ENCODE measurements at regions not wholly inside any gene's neighbourhood (a gene's known extent, or its start where the extent isn't known, plus 50 kb on each side); places are given as distances from the start of the nearest gene placed in this dataset.
"Not testable (repeated sequence)": the region's sequence is repeated elsewhere in the genome, so short reads cannot be mapped to it uniquely, and the experiment has no call there.

GRCh38 chr7:13007331-13007730 lies 319.9 kb downstream of the ARL4A start:
- Mint-ChIP-seq H3K27ac (no peak overlapping the region), H3K4me1 (ENCODE audit: low read depth) (no peaks in the 10 kb centered on the region), H3K9me3 (peaks cover 3% of the 10 kb centered on the region), H3K27me3 (ENCODE audit: insufficient read depth) (no peaks in the 10 kb centered on the region), H3K36me3 (ENCODE audit: low read depth) (no peaks in the 10 kb centered on the region), H3K4me3 (no peak overlapping the region)
- DNase-seq (ENCODE audit: low spot score) = no peak
- intact Hi-C loops (cut with micrococcal nuclease) = no loop called here

- H3K9me3 Mint-ChIP-seq = peaks cover 3% of the 10 kb centered on the region
- H3K4me3 Mint-ChIP-seq = no peak overlapping the region
- H3K4me1 Mint-ChIP-seq (ENCODE audit: low read depth) = no peaks in the 10 kb centered on the region
- no peak overlapping the region for H3K27ac Mint-ChIP-seq
- no peaks in the 10 kb centered on the region for H3K36me3 Mint-ChIP-seq (ENCODE audit: low read depth)
- no peaks in the 10 kb centered on the region for H3K27me3 Mint-ChIP-seq (ENCODE audit: insufficient read depth)
- intact Hi-C loops (cut with micrococcal nuclease) = no loop called here
- no peak for DNase-seq (ENCODE audit: low spot score)
Observed at GRCh38 chr7:13009517-13009916, 322.1 kb downstream of the ARL4A start.

GRCh38 chr7:13014011-13014410 lies 326.6 kb downstream of the ARL4A start:
- H3K36me3 Mint-ChIP-seq (ENCODE audit: low read depth) = no peaks in the 10 kb centered on the region
- no peak overlapping the region for H3K4me3 Mint-ChIP-seq
- no peak for DNase-seq (ENCODE audit: low spot score)
- no peaks in the 10 kb centered on the region for H3K4me1 Mint-ChIP-seq (ENCODE audit: low read depth)
- peaks cover 3% of the 10 kb centered on the region for H3K9me3 Mint-ChIP-seq
- H3K27ac Mint-ChIP-seq = no peak overlapping the region
- H3K27me3 Mint-ChIP-seq (ENCODE audit: insufficient read depth) = no peaks in the 10 kb centered on the region
- intact Hi-C loops (cut with micrococcal nuclease) = no loop called here

DNA sequence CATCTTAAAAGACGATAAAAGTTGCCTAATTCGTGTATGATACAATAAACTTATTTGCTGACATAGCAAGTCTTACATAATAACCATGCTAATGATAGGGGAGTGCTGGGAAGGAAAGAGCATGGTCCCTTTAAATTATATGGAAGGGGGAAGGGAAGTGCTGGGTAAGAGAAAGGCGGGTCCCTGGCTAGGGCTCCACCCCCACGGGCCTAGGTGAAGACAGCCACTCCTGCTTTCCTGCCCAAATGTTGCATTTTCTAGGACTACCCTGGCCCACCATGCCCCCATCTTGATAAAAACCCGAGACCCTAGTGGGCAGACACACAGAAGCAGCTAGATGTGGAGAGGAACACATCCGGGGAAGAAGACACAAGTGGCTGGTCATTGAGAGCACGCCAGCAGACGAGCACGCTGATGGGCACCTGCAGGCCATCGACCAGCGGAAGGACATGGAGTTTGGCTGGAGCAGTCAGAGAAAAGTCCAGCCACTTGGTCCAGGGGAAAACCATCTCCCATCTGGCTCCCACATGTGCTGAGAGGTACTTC lies 328.7 kb downstream of the ARL4A start:
- no peaks in the 10 kb centered on the region for H3K4me1 Mint-ChIP-seq (ENCODE audit: low read depth)
- peaks cover 3% of the 10 kb centered on the region for H3K9me3 Mint-ChIP-seq
- intact Hi-C loops (cut with micrococcal nuclease) = no loop called here
- no peaks in the 10 kb centered on the region for H3K36me3 Mint-ChIP-seq (ENCODE audit: low read depth)
- no peak for DNase-seq (ENCODE audit: low spot score)
- no peaks in the 10 kb centered on the region for H3K27me3 Mint-ChIP-seq (ENCODE audit: insufficient read depth)
- H3K4me3 Mint-ChIP-seq = no peak overlapping the region
- no peak overlapping the region for H3K27ac Mint-ChIP-seq

- intact Hi-C loops (cut with micrococcal nuclease) = no loop called here
- no peak for DNase-seq (ENCODE audit: low spot score)
- Mint-ChIP-seq H3K27me3 (ENCODE audit: insufficient read depth) (no peaks in the 10 kb centered on the region), H3K36me3 (ENCODE audit: low read depth) (no peaks in the 10 kb centered on the region), H3K9me3 (no peaks in the 10 kb centered on the region), H3K4me3 (no peak overlapping the region), H3K4me1 (ENCODE audit: low read depth) (no peaks in the 10 kb centered on the region), H3K27ac (no peak overlapping the region)
Observed at GRCh38 chr7:13016592-13017332, 329.3 kb downstream of the ARL4A start.

- DNase-seq (ENCODE audit: low spot score) = no peak
- no peaks in the 10 kb centered on the region for H3K4me1 Mint-ChIP-seq (ENCODE audit: low read depth)
- H3K4me3 Mint-ChIP-seq = no peak overlapping the region
- no peaks in the 10 kb centered on the region for H3K9me3 Mint-ChIP-seq
- intact Hi-C loops (cut with micrococcal nuclease) = no loop called here
- no peaks in the 10 kb centered on the region for H3K36me3 Mint-ChIP-seq (ENCODE audit: low read depth)
- no peak overlapping the region for H3K27ac Mint-ChIP-seq
- H3K27me3 Mint-ChIP-seq (ENCODE audit: insufficient read depth) = no peaks in the 10 kb centered on the region
Observed at GRCh38 chr7:13017333-13017857, 330.0 kb downstream of the ARL4A start.

DNA sequence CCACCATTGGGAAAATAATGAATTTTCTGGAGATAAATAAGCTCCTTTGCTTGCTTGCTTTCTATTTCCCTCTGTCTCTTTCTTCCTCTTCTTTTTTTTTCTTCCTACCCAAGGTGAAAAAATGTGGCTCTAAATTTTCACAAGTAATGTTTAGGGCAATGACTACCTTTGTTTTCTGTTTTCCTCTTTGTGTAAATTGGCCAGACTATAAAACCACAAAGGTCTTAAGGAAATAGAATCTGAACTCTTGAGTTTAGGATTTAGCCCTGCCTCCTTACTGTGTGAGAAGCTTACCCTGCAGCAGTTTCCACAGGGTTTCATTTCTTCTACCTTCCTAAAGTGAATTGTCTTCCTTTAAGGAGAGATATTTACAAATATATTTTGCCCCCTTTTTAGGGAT lies 330.4 kb downstream of the ARL4A start:
- no peak for DNase-seq (ENCODE audit: low spot score)
- no peak overlapping the region for H3K27ac Mint-ChIP-seq
- intact Hi-C loops (cut with micrococcal nuclease) = no loop called here
- H3K36me3 Mint-ChIP-seq (ENCODE audit: low read depth) = no peaks in the 10 kb centered on the region
- H3K4me3 Mint-ChIP-seq = no peak overlapping the region
- no peaks in the 10 kb centered on the region for H3K4me1 Mint-ChIP-seq (ENCODE audit: low read depth)
- H3K9me3 Mint-ChIP-seq = no peaks in the 10 kb centered on the region
- no peaks in the 10 kb centered on the region for H3K27me3 Mint-ChIP-seq (ENCODE audit: insufficient read depth)

DNA sequence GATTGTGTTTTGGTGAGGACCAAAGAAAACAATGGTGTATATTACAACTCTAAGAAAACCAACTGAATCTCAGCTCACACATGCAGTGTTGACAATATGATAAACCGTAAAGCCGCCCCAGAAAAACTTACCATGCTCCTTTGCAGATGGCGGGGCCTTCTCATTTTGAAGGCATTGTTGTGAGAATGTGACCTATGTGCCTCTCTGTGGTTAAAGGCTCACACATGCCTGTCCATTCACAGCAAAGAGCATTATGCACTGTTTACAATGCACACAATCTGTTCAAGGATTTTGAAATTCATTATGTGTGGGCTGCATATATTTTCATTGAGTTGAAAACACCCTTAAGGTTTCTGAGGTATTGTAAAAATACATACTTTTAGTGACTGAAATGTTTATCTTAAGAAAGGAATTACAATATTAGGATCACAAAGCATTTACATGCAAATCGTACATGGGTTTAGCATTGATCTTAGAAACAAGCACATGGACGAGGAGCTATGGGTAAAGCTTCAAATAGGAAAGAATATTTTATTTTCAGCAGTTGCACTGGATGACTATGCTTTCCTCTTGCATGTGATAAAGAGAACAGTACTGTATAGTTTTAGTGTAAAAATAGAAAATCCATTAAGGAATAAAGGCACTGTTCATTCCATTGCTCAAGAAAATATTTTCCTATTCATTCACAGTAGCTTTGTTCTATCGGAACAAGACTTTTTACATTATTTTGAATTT lies 334.3 kb downstream of the ARL4A start:
- Mint-ChIP-seq H3K27me3 (ENCODE audit: insufficient read depth) (no peaks in the 10 kb centered on the region), H3K36me3 (ENCODE audit: low read depth) (no peaks in the 10 kb centered on the region), H3K4me1 (ENCODE audit: low read depth) (no peaks in the 10 kb centered on the region), H3K9me3 (no peaks in the 10 kb centered on the region), H3K4me3 (no peak overlapping the region), H3K27ac (no peak overlapping the region)
- no peak for DNase-seq (ENCODE audit: low spot score)
- intact Hi-C loops (cut with micrococcal nuclease) = no loop called here

GRCh38 chr7:13024121-13024674 lies 336.8 kb downstream of the ARL4A start:
- H3K4me3 Mint-ChIP-seq = no peak overlapping the region
- intact Hi-C loops (cut with micrococcal nuclease) = no loop called here
- H3K27ac Mint-ChIP-seq = no peak overlapping the region
- H3K9me3 Mint-ChIP-seq = no peaks in the 10 kb centered on the region
- H3K27me3 Mint-ChIP-seq (ENCODE audit: insufficient read depth) = no peaks in the 10 kb centered on the region
- no peaks in the 10 kb centered on the region for H3K36me3 Mint-ChIP-seq (ENCODE audit: low read depth)
- no peaks in the 10 kb centered on the region for H3K4me1 Mint-ChIP-seq (ENCODE audit: low read depth)
- DNase-seq (ENCODE audit: low spot score) = no peak

GRCh38 chr7:13025043-13025442 lies 337.6 kb downstream of the ARL4A start:
- DNase-seq (ENCODE audit: low spot score); H3K4me1 Mint-ChIP-seq (ENCODE audit: low read depth); H3K4me3 Mint-ChIP-seq; H3K9me3 Mint-ChIP-seq; H3K27me3 Mint-ChIP-seq (ENCODE audit: insufficient read depth); intact Hi-C loops (cut with micrococcal nuclease); H3K27ac Mint-ChIP-seq; H3K36me3 Mint-ChIP-seq (ENCODE audit: low read depth): not testable (repeated sequence)

GRCh38 chr7:13027321-13027720 lies 339.9 kb downstream of the ARL4A start:
- no peak for DNase-seq (ENCODE audit: low spot score)
- Mint-ChIP-seq H3K36me3 (ENCODE audit: low read depth) (no peaks in the 10 kb centered on the region), H3K4me3 (no peak overlapping the region), H3K4me1 (ENCODE audit: low read depth) (no peaks in the 10 kb centered on the region), H3K9me3 (no peaks in the 10 kb centered on the region), H3K27me3 (ENCODE audit: insufficient read depth) (no peaks in the 10 kb centered on the region), H3K27ac (no peak overlapping the region)
- intact Hi-C loops (cut with micrococcal nuclease) = no loop called here

DNA sequence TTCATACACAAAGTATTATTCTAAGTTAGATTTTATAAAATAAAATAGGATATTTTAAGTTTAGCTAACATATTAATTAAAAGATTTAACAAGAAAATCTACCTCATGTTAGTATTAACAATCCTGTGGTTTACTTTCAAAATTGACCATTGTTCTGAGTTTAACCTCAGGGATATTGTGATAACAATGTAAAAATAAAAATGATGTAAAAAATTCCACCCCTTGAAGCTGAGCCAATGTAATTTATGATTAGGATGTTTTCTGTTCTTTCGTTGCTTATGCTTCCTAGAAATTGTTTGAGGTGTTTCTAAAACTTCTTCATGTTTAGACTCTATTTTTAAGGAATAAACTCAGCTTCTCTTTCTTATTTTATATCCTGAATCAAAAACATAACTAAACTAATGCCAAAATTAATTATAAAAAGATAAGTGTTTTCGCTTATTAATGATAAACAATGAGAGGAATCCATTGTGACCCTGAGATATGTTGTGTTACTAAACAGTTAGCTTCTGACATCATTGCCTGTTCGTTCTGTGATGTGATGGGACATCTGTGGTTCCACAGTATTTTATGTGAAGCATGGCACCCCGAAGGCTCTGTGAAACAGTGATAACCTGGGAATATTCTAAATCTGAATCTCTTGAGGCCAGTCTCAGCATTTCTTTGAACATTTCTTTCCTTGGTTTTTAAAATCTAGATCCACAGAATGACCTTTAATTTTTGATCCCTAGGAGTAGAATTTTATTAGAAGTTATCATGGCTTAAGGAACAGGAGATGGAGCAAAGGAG lies 340.8 kb downstream of the ARL4A start:
- DNase-seq (ENCODE audit: low spot score) = no peak
- Mint-ChIP-seq H3K27me3 (ENCODE audit: insufficient read depth) (no peaks in the 10 kb centered on the region), H3K36me3 (ENCODE audit: low read depth) (no peaks in the 10 kb centered on the region), H3K4me3 (no peak overlapping the region), H3K4me1 (ENCODE audit: low read depth) (no peaks in the 10 kb centered on the region), H3K9me3 (no peaks in the 10 kb centered on the region), H3K27ac (no peak overlapping the region)
- intact Hi-C loops (cut with micrococcal nuclease) = no loop called here

DNA sequence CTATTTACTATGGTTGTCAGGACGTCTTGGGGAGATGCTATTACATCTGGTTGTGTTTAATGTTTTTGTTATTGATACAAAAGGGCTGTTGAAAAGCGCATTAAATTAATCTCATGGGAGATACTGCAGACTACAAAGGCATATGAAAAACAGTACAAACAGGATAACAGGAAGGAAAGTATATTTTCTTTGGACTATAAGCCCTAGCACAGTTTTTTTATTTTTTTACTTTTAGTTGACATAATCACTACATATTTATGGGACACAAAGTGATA lies 341.3 kb downstream of the ARL4A start:
- no peaks in the 10 kb centered on the region for H3K4me1 Mint-ChIP-seq (ENCODE audit: low read depth)
- no peaks in the 10 kb centered on the region for H3K36me3 Mint-ChIP-seq (ENCODE audit: low read depth)

More for the DNA sequence above, 341.3 kb downstream of the ARL4A start:
- Mint-ChIP-seq H3K27ac (no peak overlapping the region), H3K27me3 (ENCODE audit: insufficient read depth) (no peaks in the 10 kb centered on the region), H3K4me3 (no peak overlapping the region), H3K9me3 (no peaks in the 10 kb centered on the region)
- DNase-seq (ENCODE audit: low spot score) = no peak
- intact Hi-C loops (cut with micrococcal nuclease) = no loop called here
